H1 (cell line): ENCODE measurements at regions not wholly inside any gene's neighbourhood (a gene's known extent, or its start where the extent isn't known, plus 50 kb on each side); places are given as distances from the start of the nearest gene placed in this dataset.

Experiments used
- CREB1 ChIP-seq: IDR thresholded peaks from 2 replicates; pipeline ENCODE4 v1.6.1; 2012; ENCODE audit warnings: inconsistent platforms
- CTCF ChIP-seq, 3 experiments: IDR thresholded peaks; 1 replicate in 2 of 3; 2 replicates in 1 of 3; pipeline versions ENCODE4 v1.5.1 to v1.6.1; 2011; ENCODE audit warnings: low read length in 3 of 3, mild to moderate bottlenecking in 3 of 3, inconsistent platforms in 2 of 3, low read depth in 1 of 3, moderate library complexity in 1 of 3; ENCODE audit not compliant: insufficient read depth in 1 of 3; ENCODE audit errors: control extremely low read depth in 1 of 3
- EP300 ChIP-seq, 2 experiments: IDR thresholded peaks; 1 replicate in 1 of 2; 2 replicates in 1 of 2; pipeline ENCODE4 v1.6.1; 2011 to 2012; ENCODE audit warnings: low read depth in 2 of 2, low read length in 2 of 2, mild to moderate bottlenecking in 2 of 2, borderline replicate concordance in 1 of 2, inconsistent platforms in 1 of 2, moderate library complexity in 1 of 2
- POLR2AphosphoS5 ChIP-seq: IDR thresholded peaks from 2 replicates; pipeline ENCODE4 v1.6.1; 2011; ENCODE audit warnings: low read depth, low read length
- SUZ12 ChIP-seq: fragments of 200-600 bp; sonication (generic); IDR thresholded peaks from 2 replicates; pipeline ENCODE4 v1.6.1; 2012; ENCODE audit warnings: mild to moderate bottlenecking, inconsistent platforms, low read length, moderate library complexity, mixed read lengths
- TBP ChIP-seq: IDR thresholded peaks from 2 replicates; pipeline ENCODE4 v1.6.1; 2011; ENCODE audit warnings: low read depth, low read length, improper control_type of control experiment

GRCh38 chrX:28329156-28329555 lies 258.1 kb upstream of the IL1RAPL1 start:
- TF ChIP-seq SUZ12: no peak
- no peak for TF ChIP-seq EP300 (IDR thresholded peaks at IDR 0.05; ENCODE audit: borderline replicate concordance in 1 of 2, low read depth in 2 of 2, low read length in 2 of 2)
- no peak for TF ChIP-seq CTCF (IDR thresholded peaks at IDR 0.05; ENCODE audit: control extremely low read depth in 1 of 3, insufficient read depth in 1 of 3, low read depth in 1 of 3, low read length in 3 of 3)
- no peak for TF ChIP-seq CREB1
- no peak for TF ChIP-seq POLR2AphosphoS5
- no peak for TF ChIP-seq TBP
